ENCODE measurements at regions not wholly inside any gene's neighbourhood (a gene's known extent, or its start where the extent isn't known, plus 50 kb on each side); places are given as distances from the start of the nearest gene placed in this dataset.

- TF ChIP-seq SREBF2 (IDR thresholded peaks at IDR 0.05; ENCODE audit: low read length) (no peak), RCOR1 (conservative IDR thresholded peaks at IDR 0.05; ENCODE audit: low read depth, low read length) (no peak), ATF2 (IDR thresholded peaks at IDR 0.05; ENCODE audit: low read length) (no peak), POLR2AphosphoS2 (IDR thresholded peaks at IDR 0.05; ENCODE audit: low read depth, low read length) (no peak), EGR1 (IDR thresholded peaks at IDR 0.05; ENCODE audit: borderline replicate concordance in 1 of 2, low read depth in 2 of 2, low read length in 2 of 2) (no peak), RAD21 (IDR thresholded peaks at IDR 0.05; ENCODE audit: insufficient read depth, low read depth, low read length) (no peak)
These were observed 74.2 kb upstream of the GRAMD2B start for GRCh38 chr5:126348855-126349635.

Measured in GM12878 (cell line).